Rectal smooth muscle tissue (tissue), 1 donor: ENCODE measurements at regions not wholly inside any gene's neighbourhood (a gene's known extent, or its start where the extent isn't known, plus 50 kb on each side); places are given as distances from the start of the nearest gene placed in this dataset.
"Not testable (repeated sequence)": the region's sequence is repeated elsewhere in the genome, so short reads cannot be mapped to it uniquely, and the experiment has no call there.

ENCODE experiments used
- H3K27ac ChIP-seq: one replicate; pipeline ENCODE4 v1.7.0; 2013; ENCODE audit warnings: low read depth, low read length, inconsistent platforms
- H3K27me3 ChIP-seq: one replicate; pipeline ENCODE4 v1.7.0; 2013; ENCODE audit warnings: low read length; ENCODE audit not compliant: control insufficient read depth, insufficient read depth
- H3K36me3 ChIP-seq: one replicate; pipeline ENCODE4 v1.7.0; 2013; ENCODE audit warnings: low read length; ENCODE audit not compliant: control insufficient read depth, insufficient read depth
- H3K4me1 ChIP-seq: one replicate; pipeline ENCODE4 v1.7.0; 2013; ENCODE audit warnings: low read length; ENCODE audit not compliant: control insufficient read depth, insufficient read depth
- H3K4me3 ChIP-seq: one replicate; pipeline ENCODE4 v1.7.0; 2013; ENCODE audit warnings: low read length
- H3K9ac ChIP-seq: one replicate; pipeline ENCODE4 v1.7.0; 2013; ENCODE audit warnings: low read length

DNA sequence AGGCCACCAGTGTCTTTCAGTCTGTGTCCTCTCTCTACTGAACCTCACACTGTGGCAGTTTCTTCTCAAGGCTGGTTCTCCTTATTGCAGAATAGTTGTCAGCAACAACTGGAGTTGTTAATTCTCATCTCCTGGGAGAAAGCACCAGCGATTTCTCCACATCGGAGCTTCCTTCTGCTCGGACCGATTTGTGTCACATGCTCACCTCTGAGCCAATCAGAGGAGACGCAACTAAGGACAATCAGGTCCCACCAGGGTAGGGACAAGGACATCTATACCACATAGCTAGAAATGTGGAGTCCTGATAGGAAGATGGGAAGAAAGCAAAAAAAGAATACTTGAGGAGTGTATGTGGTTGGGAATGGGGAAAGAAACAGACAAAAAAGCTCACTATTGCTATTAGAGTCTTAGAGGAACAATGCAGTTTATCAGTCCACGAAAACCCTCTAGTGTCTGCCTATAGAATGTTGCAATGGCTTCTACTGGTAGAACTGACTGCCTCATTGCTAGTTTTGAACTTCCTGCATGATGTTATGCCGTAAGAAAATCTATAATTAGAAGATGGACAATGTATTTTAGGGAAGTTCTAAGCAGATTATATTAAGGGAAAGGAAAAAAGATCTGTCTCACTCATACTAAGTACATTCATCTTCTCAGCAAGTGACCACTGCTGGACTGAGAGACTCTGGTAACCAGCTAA, 169.7 kb downstream of the CDCA7 start:
- Histone ChIP-seq H3K4me1 (no peaks in the 10 kb centered on the region), H3K9ac (no peak overlapping the region), H3K36me3 (no peaks in the 10 kb centered on the region), H3K4me3 (no peak overlapping the region), H3K27ac (no peak overlapping the region), H3K27me3 (no peaks in the 10 kb centered on the region)

DNA sequence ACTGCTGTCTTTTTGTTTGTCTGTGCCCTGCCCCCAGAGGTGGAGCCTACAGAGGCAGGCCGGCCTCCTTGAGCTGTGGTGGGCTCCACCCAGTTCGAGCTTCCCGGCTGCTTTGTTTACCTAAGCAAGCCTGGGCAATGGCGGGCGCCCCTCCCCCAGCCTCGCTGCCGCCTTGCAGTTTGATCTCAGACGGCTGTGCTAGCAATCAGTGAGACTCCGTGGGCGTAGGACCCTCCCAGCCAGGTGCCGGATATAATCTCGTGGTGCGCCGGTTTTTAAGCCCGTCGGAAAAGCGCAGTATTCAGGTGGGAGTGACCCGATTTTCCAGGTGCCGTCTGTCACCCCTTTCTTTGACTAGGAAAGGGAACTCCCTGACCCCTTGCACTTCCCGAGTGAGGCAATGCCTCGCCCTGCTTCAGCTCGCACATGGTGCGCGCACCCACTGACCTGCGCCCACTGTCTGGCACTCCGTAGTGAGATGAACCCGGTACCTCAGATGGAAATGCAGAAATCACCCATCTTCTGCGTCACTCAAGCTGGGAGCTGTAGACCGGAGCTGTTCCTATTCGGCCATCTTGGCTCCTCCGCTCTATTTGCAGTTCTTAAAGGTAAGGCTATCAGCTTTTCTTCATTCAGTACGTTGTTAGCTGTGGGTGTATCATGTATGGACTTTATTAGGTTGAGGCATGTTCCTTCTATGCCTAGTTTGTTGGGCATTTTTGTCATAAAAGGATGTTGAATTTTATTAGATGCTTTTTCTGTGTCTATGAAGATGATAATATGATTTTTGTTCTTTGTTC, 178.3 kb downstream of the CDCA7 start:
- not testable (repeated sequence) for H3K36me3 ChIP-seq, H3K9ac ChIP-seq, H3K27me3 ChIP-seq, H3K27ac ChIP-seq, H3K4me1 ChIP-seq, H3K4me3 ChIP-seq

DNA sequence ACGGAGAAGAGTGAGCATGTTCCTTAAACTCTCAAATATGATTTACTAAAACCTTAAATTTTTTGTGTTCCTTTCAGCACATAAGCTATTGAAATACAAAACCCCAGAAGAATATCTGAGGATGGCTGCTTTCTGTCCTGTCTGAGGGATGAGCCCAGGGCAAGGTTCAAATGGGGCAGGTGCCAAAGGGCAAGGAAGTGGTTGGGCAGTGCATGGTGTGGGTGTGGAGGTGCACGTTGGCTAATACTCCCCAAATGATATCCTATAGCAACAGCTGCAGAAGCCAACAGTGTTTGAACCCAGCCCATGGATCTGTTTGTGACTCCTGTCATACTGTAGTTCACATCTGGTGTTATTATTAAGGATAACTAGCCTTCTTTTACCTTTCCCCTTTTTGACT, 183.0 kb downstream of the CDCA7 start:
- Histone ChIP-seq H3K9ac (no peak overlapping the region), H3K4me3 (no peak overlapping the region), H3K27me3 (no peaks in the 10 kb centered on the region), H3K36me3 (no peaks in the 10 kb centered on the region), H3K27ac (no peak overlapping the region), H3K4me1 (no peaks in the 10 kb centered on the region)

DNA sequence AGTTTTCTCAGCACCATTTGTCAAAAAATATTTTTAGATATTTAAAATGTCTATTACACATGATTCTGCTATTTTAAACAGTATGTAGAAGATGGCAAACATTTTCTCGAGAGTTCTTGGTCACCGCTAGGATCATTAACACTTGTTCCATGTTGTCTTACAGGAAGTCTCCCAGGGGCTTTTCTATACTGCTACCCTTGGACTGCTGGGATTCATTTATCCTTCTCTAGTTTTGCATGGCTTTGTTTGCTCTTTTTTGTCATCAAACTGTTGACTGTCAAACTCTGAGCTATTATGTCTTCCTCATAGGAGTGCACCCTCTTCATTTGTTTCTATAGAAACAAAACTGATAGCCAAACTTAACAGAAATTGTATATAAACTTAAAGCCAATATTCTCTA, 184.9 kb downstream of the CDCA7 start:
- no peaks in the 10 kb centered on the region for H3K27me3 ChIP-seq
- H3K27ac ChIP-seq = no peak overlapping the region
- H3K4me3 ChIP-seq = no peak overlapping the region
- H3K4me1 ChIP-seq = no peaks in the 10 kb centered on the region
- H3K9ac ChIP-seq = no peak overlapping the region
- H3K36me3 ChIP-seq = no peaks in the 10 kb centered on the region

DNA sequence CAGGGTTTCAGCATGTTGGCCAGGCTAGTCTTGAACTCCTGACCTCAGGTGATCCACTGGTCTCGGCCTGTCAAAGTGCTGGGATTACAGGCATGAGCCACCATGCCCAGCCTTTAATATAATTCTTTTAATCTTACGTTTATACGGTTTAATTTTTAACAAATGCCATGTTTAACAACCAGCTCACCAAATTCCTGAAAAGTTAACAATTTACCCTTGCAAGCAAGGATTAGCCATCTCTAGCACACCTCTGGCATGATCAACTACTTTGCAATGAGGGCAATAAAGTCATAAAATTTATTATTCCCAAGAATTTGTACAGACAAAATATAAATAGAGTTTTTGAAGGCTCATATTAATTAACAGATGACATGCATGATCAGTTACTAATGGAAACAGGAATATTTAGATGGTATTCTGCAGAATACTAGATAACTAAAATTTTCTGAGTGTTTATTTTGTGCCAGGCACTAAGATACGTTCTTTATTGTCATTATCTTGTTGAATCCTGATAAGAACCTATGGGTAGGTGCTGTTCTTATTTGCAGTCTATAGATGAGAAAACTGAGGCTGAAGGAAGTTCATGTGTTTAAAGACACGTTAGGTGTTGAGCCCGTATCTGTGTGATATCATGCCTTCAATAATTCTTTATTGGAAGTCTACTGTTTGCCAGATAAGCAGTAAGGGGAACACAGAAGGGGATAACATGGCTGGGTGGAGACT, 190.1 kb downstream of the CDCA7 start:
- Histone ChIP-seq H3K27ac (no peak overlapping the region), H3K9ac (no peak overlapping the region), H3K4me1 (no peaks in the 10 kb centered on the region), H3K36me3 (no peaks in the 10 kb centered on the region), H3K27me3 (no peaks in the 10 kb centered on the region), H3K4me3 (no peak overlapping the region)

DNA sequence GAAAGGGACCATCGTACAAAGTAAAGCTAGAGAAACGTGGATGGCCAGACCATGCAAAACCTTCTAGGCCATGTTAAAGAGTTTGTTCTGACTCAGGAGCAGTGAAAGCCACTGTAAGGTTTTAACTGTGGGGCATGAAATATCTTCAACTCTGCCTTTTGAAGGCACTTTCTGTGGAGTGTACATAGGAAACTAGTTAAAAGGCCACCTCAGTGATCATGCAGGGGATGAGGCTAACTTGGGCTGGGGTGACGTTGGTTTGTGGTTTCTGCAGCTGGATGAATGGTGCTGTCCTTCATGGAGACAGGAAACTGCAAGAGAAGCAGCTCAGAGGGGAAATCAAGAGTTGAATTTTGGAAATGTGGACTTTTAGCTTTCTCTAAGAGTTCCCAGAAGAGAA, 190.7 kb downstream of the CDCA7 start:
- H3K36me3 ChIP-seq = no peaks in the 10 kb centered on the region
- H3K27me3 ChIP-seq = no peaks in the 10 kb centered on the region
- H3K27ac ChIP-seq = no peak overlapping the region
- H3K9ac ChIP-seq = no peak overlapping the region
- no peaks in the 10 kb centered on the region for H3K4me1 ChIP-seq
- H3K4me3 ChIP-seq = no peak overlapping the region

DNA sequence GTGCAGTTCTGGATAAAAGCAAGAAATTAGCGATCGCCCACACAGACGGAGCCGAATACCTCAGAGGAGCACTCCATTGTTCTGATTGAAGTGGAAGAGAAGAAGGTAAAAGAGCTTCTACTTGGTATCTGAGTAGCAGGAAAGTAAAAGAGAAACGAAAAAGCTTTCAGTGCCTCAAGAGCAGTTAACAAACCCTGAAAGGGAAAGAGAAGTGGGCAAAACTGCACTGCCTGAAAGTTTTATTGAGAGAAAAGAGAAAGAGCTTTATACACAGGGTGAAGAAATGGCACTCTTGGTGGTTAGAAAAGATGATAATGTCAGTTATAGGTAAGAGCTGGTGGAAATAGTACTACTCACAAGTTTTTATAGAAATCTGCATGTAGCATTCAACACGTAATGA, 192.8 kb downstream of the CDCA7 start:
- no peaks in the 10 kb centered on the region for H3K27me3 ChIP-seq
- no peak overlapping the region for H3K27ac ChIP-seq
- H3K9ac ChIP-seq = no peak overlapping the region
- H3K36me3 ChIP-seq = no peaks in the 10 kb centered on the region
- H3K4me3 ChIP-seq = no peak overlapping the region
- H3K4me1 ChIP-seq = no peaks in the 10 kb centered on the region

DNA sequence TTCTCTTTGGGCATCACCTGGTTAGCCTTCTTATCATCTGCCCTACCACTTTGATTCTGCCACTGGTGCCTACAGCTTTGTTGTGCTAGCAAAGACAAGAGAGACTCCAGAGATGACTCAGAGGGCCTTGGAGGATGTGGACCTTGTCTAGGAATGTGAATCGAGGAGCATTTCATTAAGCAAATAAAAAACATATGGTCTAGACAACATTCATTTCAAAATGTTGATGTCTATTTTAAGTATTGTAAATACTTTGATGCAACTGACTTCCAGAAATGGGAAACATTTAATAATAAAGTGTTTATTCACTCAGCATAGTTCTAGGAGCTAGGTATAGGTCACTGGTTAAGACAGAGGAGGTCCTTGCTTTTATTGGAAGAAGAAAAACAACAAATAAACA, 195.5 kb downstream of the CDCA7 start:
- no peak overlapping the region for H3K9ac ChIP-seq
- H3K27ac ChIP-seq = no peak overlapping the region
- no peaks in the 10 kb centered on the region for H3K27me3 ChIP-seq
- H3K36me3 ChIP-seq = no peaks in the 10 kb centered on the region
- no peak overlapping the region for H3K4me3 ChIP-seq
- no peaks in the 10 kb centered on the region for H3K4me1 ChIP-seq

DNA sequence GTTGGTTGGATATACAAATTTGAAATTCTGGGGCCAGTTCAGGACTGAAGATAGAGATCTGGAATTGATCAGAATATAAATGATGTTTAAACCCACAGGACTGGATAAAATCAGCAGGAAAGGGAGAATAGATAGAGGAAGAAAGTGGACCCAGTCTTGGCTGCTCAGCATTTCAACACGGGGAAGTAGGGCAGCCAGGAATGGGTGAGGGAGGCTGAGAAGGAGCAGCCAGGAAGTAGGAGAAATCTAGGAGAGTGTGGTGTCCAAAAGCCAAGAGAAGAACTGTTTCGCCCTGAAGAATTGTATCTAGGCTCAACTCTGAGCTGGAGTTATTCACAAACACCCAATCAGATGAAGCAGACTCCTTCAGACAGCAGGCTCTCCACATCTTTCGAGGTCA, 197.9 kb downstream of the CDCA7 start:
- H3K36me3 ChIP-seq = no peaks in the 10 kb centered on the region
- no peaks in the 10 kb centered on the region for H3K4me1 ChIP-seq
- H3K27ac ChIP-seq = no peak overlapping the region
- H3K4me3 ChIP-seq = no peak overlapping the region
- H3K27me3 ChIP-seq = no peaks in the 10 kb centered on the region
- H3K9ac ChIP-seq = no peak overlapping the region

DNA sequence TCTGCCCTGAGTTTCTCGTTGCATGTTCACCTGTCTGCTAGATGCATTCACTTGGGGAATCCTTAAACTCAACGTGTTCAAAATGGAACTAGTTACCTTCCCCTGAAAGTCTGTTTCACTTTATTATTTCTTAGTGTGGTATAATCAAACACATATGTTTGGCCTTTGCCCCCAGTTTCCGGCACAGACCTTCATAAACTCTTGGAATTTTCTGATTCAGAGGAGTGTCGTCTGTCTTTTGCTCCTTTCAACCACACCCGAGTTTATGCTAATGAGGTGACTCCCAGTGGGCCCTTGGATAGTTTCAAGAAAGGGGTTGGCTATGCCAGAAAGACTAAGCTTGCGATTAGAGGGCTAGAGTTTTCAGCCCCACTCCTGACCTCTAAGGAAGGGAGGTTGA, 198.9 kb downstream of the CDCA7 start:
- no peaks in the 10 kb centered on the region for H3K36me3 ChIP-seq

DNA sequence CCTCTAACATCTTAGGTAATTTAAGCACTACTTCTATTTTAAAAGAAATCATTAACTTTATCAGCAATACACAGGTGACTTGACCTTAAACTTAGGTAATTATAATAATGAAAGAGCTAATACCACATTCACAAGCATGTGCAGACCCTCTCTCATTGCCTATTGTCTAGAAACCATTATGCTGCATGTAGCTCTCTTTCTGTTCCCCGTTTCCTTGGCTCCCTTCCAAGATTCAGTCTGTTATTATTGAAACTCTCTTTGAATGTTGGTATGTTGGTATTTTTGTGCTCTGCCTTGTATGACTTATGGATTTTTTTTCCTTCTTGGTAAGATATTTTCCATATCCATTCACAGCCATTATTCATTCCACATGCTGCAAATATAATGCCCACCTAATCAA, 201.2 kb downstream of the CDCA7 start:
- no peak overlapping the region for H3K4me3 ChIP-seq
- no peak overlapping the region for H3K27ac ChIP-seq
- H3K9ac ChIP-seq = no peak overlapping the region
- H3K36me3 ChIP-seq = no peaks in the 10 kb centered on the region
- no peaks in the 10 kb centered on the region for H3K27me3 ChIP-seq
- no peaks in the 10 kb centered on the region for H3K4me1 ChIP-seq

More for the DNA sequence above, 198.9 kb downstream of the CDCA7 start:
- Histone ChIP-seq H3K27ac (no peak overlapping the region), H3K4me1 (no peaks in the 10 kb centered on the region), H3K4me3 (peak overlapping the region; percentile 21), H3K9ac (no peak overlapping the region), H3K27me3 (no peaks in the 10 kb centered on the region)

DNA sequence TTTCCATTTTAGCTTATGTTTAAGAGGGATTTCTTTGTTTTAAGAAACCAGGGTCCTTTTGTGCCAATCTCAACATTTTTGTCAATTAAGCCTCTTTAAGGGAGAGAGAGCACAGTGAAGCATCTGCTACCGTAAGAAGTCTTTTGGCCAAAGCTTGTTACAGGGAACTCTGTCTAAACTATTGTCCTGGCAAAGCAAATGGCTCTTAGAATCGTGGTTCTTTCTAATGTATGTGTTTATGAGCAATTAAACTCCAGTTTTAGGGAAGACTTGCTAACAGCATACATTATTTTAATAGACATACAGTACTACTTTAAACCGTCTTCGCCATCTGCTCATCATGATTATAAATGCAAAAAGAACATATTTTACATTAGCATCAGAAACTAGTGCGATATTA, 202.1 kb downstream of the CDCA7 start:
- no peaks in the 10 kb centered on the region for H3K4me1 ChIP-seq
- no peak overlapping the region for H3K27ac ChIP-seq
- no peaks in the 10 kb centered on the region for H3K36me3 ChIP-seq
- H3K27me3 ChIP-seq = no peaks in the 10 kb centered on the region
- H3K4me3 ChIP-seq = no peak overlapping the region
- no peak overlapping the region for H3K9ac ChIP-seq
